ENCODE measurements at regions not wholly inside any gene's neighbourhood (a gene's known extent, or its start where the extent isn't known, plus 50 kb on each side); places are given as distances from the start of the nearest gene placed in this dataset.
A peak's percentile ranks its signal among the peaks of the same experiment; 100 is the strongest.
"Not testable (repeated sequence)": the region's sequence is repeated elsewhere in the genome, so short reads cannot be mapped to it uniquely, and the experiment has no call there.

GRCh38 chr13:30816736-30817135, 81.4 kb downstream of the ALOX5AP start:
- DNase-seq, result no peak

DNA sequence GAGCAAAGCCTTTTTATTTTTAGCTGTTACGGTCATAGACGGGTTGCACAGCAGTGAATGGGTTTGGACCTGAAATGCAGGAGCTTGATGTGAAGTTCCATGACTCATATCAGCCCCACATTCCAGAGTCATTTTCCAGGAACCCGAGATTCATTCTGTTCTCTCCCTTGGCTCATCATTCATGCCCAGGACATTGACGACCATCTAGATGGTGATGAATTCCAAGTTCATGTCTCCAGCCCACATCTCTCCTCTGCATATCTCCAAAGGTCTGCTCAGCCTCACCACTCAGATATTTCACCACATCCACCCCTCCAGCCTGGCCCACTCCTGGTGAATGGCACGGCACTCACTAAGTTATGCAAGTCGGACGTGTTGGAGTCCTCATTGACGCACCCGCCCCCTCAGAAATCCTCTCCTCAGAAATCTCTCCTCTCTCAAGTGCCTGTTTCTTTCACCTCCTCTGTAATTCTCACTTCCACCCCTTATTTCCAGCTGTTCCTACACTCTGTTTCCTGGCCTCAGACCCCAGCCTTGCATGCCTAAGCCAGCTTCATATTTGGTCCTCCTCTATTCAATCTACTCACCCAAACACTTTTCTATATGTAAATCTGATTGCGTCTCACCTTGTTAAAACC, 83.1 kb downstream of the ALOX5AP start:
- DNase-seq, result no peak

GRCh38 chr13:30819136-30819888, 84.0 kb downstream of the ALOX5AP start:
- no peak for DNase-seq

DNA sequence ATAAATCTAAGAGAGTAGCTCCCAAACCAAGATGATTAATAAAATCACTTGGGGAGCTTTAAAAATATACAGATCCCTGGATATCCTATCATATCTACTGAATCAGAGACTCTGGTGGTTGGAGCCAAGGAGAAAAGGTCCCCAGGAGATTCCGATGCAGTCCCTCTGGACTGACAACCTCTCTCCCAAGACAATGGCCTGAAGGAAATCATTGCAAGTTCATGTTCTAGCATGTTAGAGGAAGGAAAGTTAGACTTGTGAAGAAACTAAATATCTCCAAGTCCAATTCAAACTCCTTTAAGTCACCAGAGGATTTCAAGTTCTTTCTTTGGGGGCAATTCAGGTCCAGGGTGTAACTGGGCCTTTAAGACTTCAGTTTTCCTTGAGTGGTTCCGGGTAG, 84.7 kb upstream of the MEDAG start:
- DNase-seq, result no peak

DNA sequence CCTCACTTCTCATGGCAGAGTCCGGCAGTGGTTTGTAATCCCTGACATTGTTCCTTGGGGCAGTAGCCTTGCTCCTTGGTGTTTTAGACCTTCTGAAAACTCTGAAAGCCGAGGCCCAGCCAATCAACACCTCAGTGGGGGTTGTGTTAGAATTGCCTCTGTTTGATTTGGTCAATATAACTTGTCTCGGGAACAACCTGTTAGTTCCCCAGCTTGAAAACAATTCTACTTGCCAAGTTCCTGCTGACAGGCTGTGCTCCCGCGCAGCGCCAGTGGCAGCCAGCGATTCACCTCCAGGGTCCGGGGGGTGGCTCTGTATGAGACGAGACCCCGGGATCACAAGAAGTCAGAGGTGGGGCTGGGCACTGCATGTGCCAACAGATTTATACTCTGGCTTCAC, 81.4 kb upstream of the MEDAG start:
- no peak for DNase-seq

DNA sequence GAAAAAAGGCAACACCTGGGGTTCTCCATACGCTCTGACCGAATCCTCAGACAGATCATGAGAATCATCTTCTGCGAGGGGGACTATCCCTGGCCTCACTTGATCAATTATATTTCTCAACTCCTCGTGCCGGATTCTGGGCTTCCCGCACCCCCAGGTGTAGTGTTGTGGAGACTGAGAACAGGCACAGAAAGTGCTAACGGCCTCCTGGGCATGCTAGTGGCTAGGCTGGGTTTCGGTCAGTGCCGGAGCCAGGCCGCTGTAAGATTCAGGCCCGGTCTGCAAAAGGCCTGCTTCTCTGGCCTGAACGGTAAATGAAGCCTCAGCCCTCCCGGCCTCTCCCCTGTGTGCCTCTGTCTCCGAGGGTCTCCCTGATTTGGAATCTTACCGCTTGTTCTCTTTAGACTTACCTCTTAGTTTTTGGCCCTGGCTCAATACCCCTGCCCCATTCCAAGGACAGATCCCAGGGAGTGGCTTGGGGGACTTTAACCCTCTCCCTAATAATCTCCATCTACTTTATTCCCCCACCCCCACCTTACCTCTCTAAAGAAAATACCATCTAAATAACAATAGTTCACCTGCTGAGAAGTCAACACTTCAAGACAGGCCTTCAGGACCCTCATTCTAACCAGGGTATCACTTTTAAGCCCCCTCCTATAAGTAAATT, 79.0 kb upstream of the MEDAG start:
- DNase-seq, result no peak

GRCh38 chr13:30827578-30827925, 78.5 kb upstream of the MEDAG start:
- no peak for DNase-seq

- no peak for DNase-seq
Observed at GRCh38 chr13:30829145-30829832, 76.8 kb upstream of the MEDAG start.

- no peak for DNase-seq
Observed at GRCh38 chr13:30829833-30830637, 76.0 kb upstream of the MEDAG start.

- no peak for DNase-seq
Observed at GRCh38 chr13:30830638-30830965, 75.5 kb upstream of the MEDAG start.

DNA sequence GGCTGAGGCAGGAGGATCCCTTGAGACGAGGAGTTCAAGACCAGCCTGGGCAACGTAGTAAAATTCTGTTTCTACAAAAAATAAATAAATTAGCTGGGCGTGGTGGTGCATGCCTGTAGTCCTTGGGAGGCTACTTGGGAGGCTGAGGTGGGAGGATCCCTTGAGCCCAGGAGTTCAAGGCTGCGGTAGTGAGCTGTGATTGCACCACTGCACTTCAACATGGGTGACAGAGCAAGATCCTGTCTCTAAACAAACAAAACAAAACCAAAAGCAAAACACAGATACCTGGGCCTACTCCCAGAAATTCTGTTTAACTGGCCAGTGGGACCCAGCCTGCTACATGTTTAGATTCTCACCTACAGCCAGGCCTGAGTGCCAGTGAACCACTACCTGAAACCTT, 74.6 kb upstream of the MEDAG start:
- DNase-seq, result no peak

DNA sequence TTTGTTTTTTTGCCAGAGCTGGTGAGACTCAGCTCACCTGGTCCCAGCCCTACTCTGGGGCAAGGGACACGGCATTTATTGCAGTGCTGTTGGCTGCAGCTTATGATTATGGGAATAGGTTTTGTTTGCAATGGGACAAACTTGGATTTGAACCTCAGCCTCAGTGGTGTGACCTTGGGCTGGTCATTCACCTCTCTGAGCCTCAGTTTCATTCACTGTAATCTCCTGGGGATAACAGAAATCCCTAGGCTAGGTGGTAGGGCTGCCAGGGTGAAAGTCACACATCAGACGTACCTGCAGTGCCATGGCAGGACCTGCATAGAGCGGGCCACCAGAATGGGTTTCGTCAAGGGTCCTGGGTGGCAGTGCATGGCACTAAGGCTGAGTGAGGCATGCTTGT, 73.7 kb upstream of the MEDAG start:
- DNase-seq, result no peak

DNA sequence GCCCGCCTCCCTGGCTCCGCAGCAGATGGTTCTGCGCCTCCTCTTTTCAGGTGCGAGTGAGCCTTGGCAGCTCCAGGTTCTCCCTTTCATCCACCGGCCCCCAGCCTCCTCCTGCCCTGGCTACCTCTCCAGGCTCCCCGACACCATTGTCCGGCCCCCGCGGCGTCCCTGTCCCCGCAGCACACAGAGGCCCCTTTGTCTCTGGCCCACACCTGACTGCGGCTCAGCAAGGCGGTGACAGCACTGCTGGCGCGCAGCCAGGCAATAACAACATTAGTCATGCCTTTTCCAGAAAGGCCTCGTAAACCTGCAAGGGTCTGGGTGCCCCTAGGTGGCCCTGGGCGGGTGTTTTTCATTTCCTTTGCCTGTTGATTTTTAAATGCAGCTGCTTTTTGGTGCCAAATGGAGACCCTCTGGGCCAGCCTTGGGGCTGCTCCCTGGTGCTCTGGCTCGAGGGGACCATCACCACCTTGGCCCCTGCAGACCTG, 73.2 kb upstream of the MEDAG start:
- no peak for DNase-seq

- peak; percentile 64 for DNase-seq
Observed at GRCh38 chr13:30835442-30835841, 70.6 kb upstream of the MEDAG start.

- DNase-seq, result no peak
Observed at GRCh38 chr13:30837227-30838159, 68.6 kb upstream of the MEDAG start.

GRCh38 chr13:30839636-30840035, 66.4 kb upstream of the MEDAG start:
- not testable (repeated sequence) for DNase-seq

DNA sequence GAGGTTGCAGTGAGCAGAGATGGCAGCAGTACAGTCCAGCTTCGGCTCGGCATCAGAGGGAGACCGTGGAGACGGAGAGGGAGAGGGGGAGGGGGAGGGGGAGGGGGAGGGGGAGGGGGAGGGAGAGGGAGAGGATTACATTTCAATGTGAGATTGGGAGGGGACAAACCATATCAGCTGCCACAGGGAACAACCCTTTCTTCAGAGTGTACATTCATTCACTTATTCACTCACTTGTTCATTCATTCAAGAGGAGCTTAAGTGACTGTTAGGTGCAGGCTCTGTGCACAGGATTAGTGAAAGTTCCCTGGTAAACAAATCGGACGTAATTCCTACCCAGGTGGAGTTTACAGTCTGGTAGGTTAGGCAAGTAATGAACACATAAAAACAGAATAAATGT, 65.6 kb upstream of the MEDAG start:
- no peak for DNase-seq

DNA sequence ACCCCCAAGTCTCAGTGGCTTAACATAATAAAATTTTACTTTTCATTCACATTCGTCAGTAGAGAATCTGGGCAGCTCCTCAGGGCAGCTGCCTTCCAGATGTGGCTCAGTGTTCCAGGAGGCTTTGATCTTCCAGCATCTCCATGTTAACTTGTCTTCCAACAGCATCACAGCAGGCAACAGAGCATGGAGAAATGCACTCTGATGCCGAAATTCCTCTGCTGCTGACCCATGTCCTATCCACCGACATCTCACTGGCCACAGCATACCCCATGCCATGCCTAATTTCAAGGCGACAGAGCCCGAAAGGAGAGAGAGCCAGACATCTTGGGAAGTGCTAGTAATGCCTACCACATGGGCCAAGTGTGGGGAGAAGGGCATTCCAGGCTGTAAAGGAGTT, 64.9 kb upstream of the MEDAG start:
- DNase-seq, result peak; percentile 79

DNA sequence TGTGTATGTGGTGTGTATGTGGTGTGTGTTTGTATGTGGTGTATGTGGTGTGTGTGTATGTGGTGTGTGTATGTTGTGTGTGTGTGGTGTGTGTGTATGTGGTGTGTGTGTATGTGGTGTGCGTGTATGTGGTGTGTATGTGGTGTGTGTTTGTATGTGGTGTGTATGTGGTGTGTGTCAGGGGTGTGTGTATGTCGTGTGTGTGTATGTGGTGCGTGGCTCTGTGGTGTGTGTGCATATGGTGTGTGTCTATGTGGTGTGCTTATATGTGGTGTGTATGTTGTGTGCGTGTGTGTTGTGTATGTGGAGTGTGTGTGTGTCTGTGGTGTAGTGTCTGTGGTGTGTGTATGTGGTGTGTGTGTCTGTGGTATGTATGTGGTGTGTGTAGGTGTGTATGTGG, 62.5 kb upstream of the MEDAG start:
- no peak for DNase-seq

DNA sequence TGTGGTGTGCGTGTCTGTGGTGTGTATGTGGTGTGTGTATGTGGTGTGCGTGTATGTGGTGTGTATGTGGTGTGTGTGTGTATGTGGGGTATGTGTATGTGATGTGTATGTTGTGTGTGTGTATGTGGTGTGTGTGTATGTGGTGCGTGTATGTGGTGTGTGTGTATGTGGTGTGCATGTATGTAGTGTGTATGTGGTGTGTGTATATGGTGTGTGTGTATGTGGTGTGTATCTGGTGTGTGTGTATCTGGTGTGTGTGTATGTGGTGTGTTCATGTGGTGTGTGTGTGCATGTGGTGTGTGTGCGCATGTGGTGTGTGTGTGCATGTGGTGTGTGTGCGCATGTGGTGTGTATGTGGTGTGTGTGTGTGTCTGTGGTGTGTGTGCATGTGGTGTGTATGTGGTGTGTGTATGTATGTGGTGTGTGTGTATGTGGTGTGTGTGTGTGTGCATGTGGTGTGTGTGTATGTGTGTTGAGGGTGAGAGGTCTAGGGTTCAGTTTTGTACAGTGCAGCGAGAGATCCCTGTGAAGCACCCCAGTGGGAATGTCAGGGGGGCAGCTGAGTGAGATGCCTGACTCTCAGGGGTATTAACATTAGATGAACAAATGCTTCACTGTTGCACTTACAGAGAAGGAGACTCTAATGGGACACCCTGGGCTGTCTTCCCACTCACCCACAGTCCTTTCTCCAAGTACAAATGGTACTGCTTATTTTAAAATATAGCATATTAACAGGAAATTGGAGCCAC, 61.3 kb upstream of the MEDAG start:
- DNase-seq, result no peak
